HEK293T (cell line): ENCODE measurements at regions not wholly inside any gene's neighbourhood (a gene's known extent, or its start where the extent isn't known, plus 50 kb on each side); places are given as distances from the start of the nearest gene placed in this dataset.

Experiments used
- BHLHE40 ChIP-seq: fragments of 450-650 bp; IDR thresholded peaks from 2 replicates; pipeline ENCODE4 v1.6.1; 2016; ENCODE audit warnings: mild to moderate bottlenecking, moderate library complexity, borderline replicate concordance
- CTBP1 ChIP-seq: fragments of 450-650 bp; IDR thresholded peaks from 2 replicates; pipeline ENCODE4 v1.6.1; 2016; ENCODE audit warnings: borderline replicate concordance
- ELF4 ChIP-seq: fragments of 450-650 bp; IDR thresholded peaks from 2 replicates; pipeline ENCODE4 v1.6.1; 2017; ENCODE audit warnings: antibody characterized with exemption
- FOXA1 ChIP-seq: fragments of 450-650 bp; IDR thresholded peaks from 2 replicates; pipeline ENCODE4 v1.6.1; 2016; ENCODE audit warnings: mild to moderate bottlenecking
- FOXK2 ChIP-seq: fragments of 450-650 bp; IDR thresholded peaks from 2 replicates; pipeline ENCODE4 v1.6.1; 2016; ENCODE audit warnings: mild to moderate bottlenecking
- FOXM1 ChIP-seq: fragments of 450-650 bp; IDR thresholded peaks from 2 replicates; pipeline ENCODE4 v1.6.1; 2017; ENCODE audit warnings: mild to moderate bottlenecking, borderline replicate concordance
- NFRKB ChIP-seq: fragments of 450-650 bp; IDR thresholded peaks from 2 replicates; pipeline ENCODE4 v1.6.1; 2016; ENCODE audit warnings: mild to moderate bottlenecking, moderate library complexity
- SP1 ChIP-seq: fragments of 450-650 bp; IDR thresholded peaks from 2 replicates; pipeline ENCODE4 v1.6.1; 2017
- SUZ12 ChIP-seq: fragments of 450-650 bp; IDR thresholded peaks from 2 replicates; pipeline ENCODE4 v1.6.1; 2016; ENCODE audit warnings: mild to moderate bottlenecking
- TARDBP ChIP-seq: fragments of 450-650 bp; IDR thresholded peaks from 2 replicates; pipeline ENCODE4 v1.6.1; 2016
- ZNF384 ChIP-seq: fragments of 450-650 bp; IDR thresholded peaks from 2 replicates; pipeline ENCODE4 v1.6.1; 2016

GRCh38 chr2:8148260-8149006 is 533.4 kb upstream of the ID2 start:
- TF ChIP-seq FOXM1 (no peak), SUZ12 (no peak), BHLHE40 (no peak), SP1 (no peak), ELF4 (no peak), ZNF384 (no peak), FOXK2 (no peak), TARDBP (no peak), CTBP1 (no peak), FOXA1 (no peak), NFRKB (no peak)
